Mammary epithelial cell (primary cell): ENCODE measurements at regions not wholly inside any gene's neighbourhood (a gene's known extent, or its start where the extent isn't known, plus 50 kb on each side); places are given as distances from the start of the nearest gene placed in this dataset.

Experiments used
- EZH2 ChIP-seq: IDR thresholded peaks from 2 replicates; pipeline ENCODE4 v1.6.1; 2012; ENCODE audit warnings: low read length, inconsistent platforms, borderline replicate concordance
- TF ChIP-seq, protein P1 (sequence below), 2 donors: IDR thresholded peaks in 1 of 2; conservative IDR thresholded peaks in 1 of 2; 2 replicates each; pipeline ENCODE4 v1.5.1; 2011 to 2012; ENCODE audit warnings: inconsistent platforms in 2 of 2, low read length in 2 of 2, mild to moderate bottlenecking in 2 of 2, control low read depth in 1 of 2, low read depth in 1 of 2; ENCODE audit not compliant: insufficient read depth in 1 of 2; ENCODE audit errors: extremely low read depth in 1 of 2

DNA sequence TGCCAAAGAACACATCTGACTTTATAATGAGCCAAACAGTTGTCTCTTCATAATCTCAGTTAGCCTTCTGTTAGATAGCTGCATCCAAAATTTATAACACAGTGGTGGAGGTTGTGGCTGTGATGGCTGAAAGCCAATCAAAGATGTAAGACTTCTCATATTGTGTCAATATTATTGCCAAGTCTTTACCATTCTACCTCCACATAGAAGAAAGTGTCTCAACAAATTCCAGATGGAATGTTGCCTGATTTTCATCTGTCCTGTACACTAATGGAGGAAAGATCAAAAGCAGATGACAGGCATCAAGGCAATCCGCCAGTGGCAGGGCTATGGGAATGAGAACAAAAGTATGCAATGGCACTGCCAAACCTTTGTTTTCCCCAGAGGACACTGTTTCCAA, 813.1 kb upstream of the NOVA1 start:
- TF ChIP-seq, protein P1, sequence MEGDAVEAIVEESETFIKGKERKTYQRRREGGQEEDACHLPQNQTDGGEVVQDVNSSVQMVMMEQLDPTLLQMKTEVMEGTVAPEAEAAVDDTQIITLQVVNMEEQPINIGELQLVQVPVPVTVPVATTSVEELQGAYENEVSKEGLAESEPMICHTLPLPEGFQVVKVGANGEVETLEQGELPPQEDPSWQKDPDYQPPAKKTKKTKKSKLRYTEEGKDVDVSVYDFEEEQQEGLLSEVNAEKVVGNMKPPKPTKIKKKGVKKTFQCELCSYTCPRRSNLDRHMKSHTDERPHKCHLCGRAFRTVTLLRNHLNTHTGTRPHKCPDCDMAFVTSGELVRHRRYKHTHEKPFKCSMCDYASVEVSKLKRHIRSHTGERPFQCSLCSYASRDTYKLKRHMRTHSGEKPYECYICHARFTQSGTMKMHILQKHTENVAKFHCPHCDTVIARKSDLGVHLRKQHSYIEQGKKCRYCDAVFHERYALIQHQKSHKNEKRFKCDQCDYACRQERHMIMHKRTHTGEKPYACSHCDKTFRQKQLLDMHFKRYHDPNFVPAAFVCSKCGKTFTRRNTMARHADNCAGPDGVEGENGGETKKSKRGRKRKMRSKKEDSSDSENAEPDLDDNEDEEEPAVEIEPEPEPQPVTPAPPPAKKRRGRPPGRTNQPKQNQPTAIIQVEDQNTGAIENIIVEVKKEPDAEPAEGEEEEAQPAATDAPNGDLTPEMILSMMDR (conservative IDR thresholded peaks at IDR 0.05 in 1 of 2, IDR thresholded peaks at IDR 0.05 in 1 of 2; ENCODE audit: extremely low read depth in 1 of 2, insufficient read depth in 1 of 2, low read depth in 1 of 2, low read length in 2 of 2): no peak
- TF ChIP-seq EZH2: no peak
